Progenitor cell of endocrine pancreas (in vitro differentiated cells): ENCODE measurements at regions not wholly inside any gene's neighbourhood (a gene's known extent, or its start where the extent isn't known, plus 50 kb on each side); places are given as distances from the start of the nearest gene placed in this dataset.

Experiments used
- DNase-seq: peaks from one replicate; pipeline ENCODE4 v3.0.0; 2021; ENCODE audit warnings: low spot score; ENCODE audit not compliant: unreplicated experiment
- H3K27ac Mint-ChIP-seq: 2 replicates; pipeline ENCODE4 v1.8.0; 2021; ENCODE audit warnings: mild to moderate bottlenecking, moderate library complexity, mixed read lengths
- H3K27me3 Mint-ChIP-seq: 2 replicates; pipeline ENCODE4 v1.8.0; 2021; ENCODE audit warnings: mixed read lengths
- H3K36me3 Mint-ChIP-seq: 2 replicates; pipeline ENCODE4 v1.8.0; 2022; ENCODE audit warnings: mixed read lengths; ENCODE audit not compliant: insufficient read depth
- H3K4me1 Mint-ChIP-seq: 2 replicates; pipeline ENCODE4 v1.8.0; 2021; ENCODE audit warnings: low read depth, mixed read lengths
- H3K4me3 Mint-ChIP-seq: 2 replicates; pipeline ENCODE4 v1.8.0; 2021; ENCODE audit warnings: low read depth, mild to moderate bottlenecking, moderate library complexity, mixed read lengths
- H3K9me3 Mint-ChIP-seq: 2 replicates; pipeline ENCODE4 v1.8.0; 2021; ENCODE audit warnings: low read depth, mixed read lengths
- TF ChIP-seq, protein P1 (sequence below): fragments of 200-600 bp; sonication (generic); IDR thresholded peaks from one replicate; pipeline ENCODE4 v1.5.0; 2021; ENCODE audit warnings: antibody characterized with exemption, mild to moderate bottlenecking; ENCODE audit not compliant: unreplicated experiment

DNA sequence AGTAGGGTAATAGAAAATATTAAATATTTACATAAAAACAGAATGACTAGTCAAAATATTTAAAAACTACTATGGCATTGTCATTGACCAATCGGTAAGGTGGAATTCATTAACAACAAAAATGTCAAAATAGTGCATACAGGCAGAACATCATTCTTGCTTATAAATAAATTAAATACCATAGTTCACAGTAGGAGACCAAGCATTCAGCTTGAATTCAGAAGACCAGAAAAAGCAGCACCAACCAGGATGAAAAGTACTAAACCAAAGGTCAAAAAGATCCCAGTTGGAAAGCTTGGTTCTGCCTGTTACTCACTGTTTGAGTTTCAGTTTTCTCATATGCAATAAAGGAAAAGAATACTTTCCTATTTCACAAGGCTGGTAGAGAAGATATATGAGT lies 244.3 kb downstream of the OSR1 start:
- no peak overlapping the region for H3K4me3 Mint-ChIP-seq
- H3K27ac Mint-ChIP-seq: no peak overlapping the region

DNA sequence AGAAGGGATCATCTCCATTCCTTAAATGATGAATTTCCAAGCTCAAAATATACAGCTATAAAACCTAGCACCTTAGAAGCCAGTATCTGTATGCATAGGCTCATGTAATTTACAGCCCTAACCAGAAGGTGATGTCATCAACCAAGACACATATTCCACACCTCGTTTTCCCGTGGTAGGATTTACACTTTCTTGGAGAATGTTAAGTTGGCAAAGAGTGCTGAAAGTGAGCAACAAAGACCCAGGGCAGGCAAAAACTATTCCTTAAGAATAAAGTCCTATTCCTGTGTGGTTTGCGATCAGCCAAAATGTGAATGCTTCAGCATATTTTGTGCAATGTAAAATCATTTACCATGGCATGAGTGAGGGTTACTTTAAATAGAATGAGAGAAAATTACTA lies 247.1 kb downstream of the OSR1 start:
- peaks cover 3% of the 10 kb centered on the region for H3K9me3 Mint-ChIP-seq

More for the DNA sequence above, 244.3 kb downstream of the OSR1 start:
- Mint-ChIP-seq H3K36me3 (peaks cover 4% of the 10 kb centered on the region), H3K4me1 (no peaks in the 10 kb centered on the region), H3K27me3 (no peaks in the 10 kb centered on the region), H3K9me3 (peaks cover 11% of the 10 kb centered on the region)
- no peak for DNase-seq
- TF ChIP-seq, protein P1, sequence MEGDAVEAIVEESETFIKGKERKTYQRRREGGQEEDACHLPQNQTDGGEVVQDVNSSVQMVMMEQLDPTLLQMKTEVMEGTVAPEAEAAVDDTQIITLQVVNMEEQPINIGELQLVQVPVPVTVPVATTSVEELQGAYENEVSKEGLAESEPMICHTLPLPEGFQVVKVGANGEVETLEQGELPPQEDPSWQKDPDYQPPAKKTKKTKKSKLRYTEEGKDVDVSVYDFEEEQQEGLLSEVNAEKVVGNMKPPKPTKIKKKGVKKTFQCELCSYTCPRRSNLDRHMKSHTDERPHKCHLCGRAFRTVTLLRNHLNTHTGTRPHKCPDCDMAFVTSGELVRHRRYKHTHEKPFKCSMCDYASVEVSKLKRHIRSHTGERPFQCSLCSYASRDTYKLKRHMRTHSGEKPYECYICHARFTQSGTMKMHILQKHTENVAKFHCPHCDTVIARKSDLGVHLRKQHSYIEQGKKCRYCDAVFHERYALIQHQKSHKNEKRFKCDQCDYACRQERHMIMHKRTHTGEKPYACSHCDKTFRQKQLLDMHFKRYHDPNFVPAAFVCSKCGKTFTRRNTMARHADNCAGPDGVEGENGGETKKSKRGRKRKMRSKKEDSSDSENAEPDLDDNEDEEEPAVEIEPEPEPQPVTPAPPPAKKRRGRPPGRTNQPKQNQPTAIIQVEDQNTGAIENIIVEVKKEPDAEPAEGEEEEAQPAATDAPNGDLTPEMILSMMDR: no peak

DNA sequence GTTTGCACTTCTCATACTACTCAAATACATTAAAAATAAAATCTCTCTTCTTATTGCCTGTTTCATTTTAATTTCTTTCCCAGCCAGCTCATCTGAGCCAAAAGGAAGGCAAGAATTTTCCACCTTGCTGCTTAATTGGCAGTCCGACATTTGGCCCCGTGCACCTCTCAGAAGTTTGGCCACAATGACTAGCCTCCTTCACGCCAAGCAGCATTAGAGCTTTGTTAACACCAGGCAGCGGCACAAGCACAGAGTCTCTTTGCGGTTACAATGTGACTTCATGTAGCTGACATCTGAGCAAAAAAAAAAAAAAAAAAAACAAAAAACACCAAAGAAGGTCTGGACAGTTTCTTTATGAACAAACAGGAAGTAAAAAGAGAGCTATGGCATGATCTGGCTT lies 248.9 kb downstream of the OSR1 start:
- DNase-seq: no peak
- H3K4me1 Mint-ChIP-seq: no peaks in the 10 kb centered on the region
- TF ChIP-seq, protein P1: no peak
- no peak overlapping the region for H3K4me3 Mint-ChIP-seq
- no peaks in the 10 kb centered on the region for H3K9me3 Mint-ChIP-seq
- no peaks in the 10 kb centered on the region for H3K27me3 Mint-ChIP-seq
- no peaks in the 10 kb centered on the region for H3K36me3 Mint-ChIP-seq
- H3K27ac Mint-ChIP-seq: no peak overlapping the region

More for the DNA sequence above, 247.1 kb downstream of the OSR1 start:
- H3K27ac Mint-ChIP-seq: no peak overlapping the region
- no peaks in the 10 kb centered on the region for H3K27me3 Mint-ChIP-seq
- no peaks in the 10 kb centered on the region for H3K36me3 Mint-ChIP-seq
- H3K4me3 Mint-ChIP-seq: no peak overlapping the region
- TF ChIP-seq, protein P1: no peak
- no peak for DNase-seq
- no peaks in the 10 kb centered on the region for H3K4me1 Mint-ChIP-seq

DNA sequence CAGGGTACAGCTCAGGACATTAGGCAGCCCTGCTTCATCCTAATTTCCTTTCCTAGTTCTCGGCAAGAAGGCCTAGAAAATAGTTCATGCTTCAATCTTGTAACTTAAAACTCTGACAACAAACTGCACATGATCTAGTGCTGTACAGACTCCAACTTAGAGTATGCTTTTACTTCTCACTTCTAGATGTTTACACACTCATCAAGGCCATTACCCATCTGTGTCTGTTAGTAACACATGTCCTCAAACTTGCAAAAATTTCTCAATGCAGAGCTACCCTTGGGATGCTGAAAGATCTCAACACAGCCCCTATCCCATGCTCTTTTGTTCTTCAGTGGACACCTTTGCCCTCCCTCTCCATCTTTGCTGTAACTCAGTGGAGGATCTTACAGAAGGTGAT lies 252.0 kb downstream of the OSR1 start:
- no peaks in the 10 kb centered on the region for H3K27me3 Mint-ChIP-seq
- peaks cover 2% of the 10 kb centered on the region for H3K4me1 Mint-ChIP-seq
- H3K4me3 Mint-ChIP-seq: no peak overlapping the region

DNA sequence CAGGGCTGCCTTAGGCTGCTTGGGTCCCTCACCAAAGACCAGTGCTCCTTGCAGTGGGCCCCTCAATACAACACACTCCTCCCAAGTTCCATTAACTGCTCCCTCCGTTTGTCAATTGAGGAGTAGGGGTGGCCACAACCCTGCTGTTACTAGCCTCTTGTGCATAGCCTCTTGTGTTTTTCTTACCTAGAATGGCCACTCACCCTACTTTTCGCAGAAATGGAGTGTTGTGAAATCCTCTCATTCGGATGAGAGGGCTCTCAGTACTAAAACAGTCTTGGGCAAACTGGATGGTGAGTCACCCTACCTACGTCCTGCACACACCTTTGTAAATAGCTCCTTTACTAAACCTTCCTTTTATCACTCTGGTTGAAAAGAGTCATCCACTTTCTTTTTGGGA lies 253.9 kb downstream of the OSR1 start:
- no peak overlapping the region for H3K4me3 Mint-ChIP-seq
- H3K4me1 Mint-ChIP-seq: peaks cover 3% of the 10 kb centered on the region
- TF ChIP-seq, protein P1: no peak
- no peaks in the 10 kb centered on the region for H3K36me3 Mint-ChIP-seq
- no peak overlapping the region for H3K27ac Mint-ChIP-seq
- H3K27me3 Mint-ChIP-seq: no peaks in the 10 kb centered on the region
- no peak for DNase-seq
- no peaks in the 10 kb centered on the region for H3K9me3 Mint-ChIP-seq

More for the DNA sequence above, 252.0 kb downstream of the OSR1 start:
- Mint-ChIP-seq H3K36me3 (no peaks in the 10 kb centered on the region), H3K9me3 (no peaks in the 10 kb centered on the region), H3K27ac (no peak overlapping the region)
- DNase-seq: no peak
- TF ChIP-seq, protein P1: no peak
